HG03558 (cell line): ENCODE measurements at regions not wholly inside any gene's neighbourhood (a gene's known extent, or its start where the extent isn't known, plus 50 kb on each side); places are given as distances from the start of the nearest gene placed in this dataset.
"Not testable (repeated sequence)": the region's sequence is repeated elsewhere in the genome, so short reads cannot be mapped to it uniquely, and the experiment has no call there.

Experiments used
- ATAC-seq: cut with Tn5 transposase; IDR thresholded peaks from one replicate; pipeline ENCODE4 v1.9.1; 2021; ENCODE audit warnings: moderate number of reproducible peaks; ENCODE audit not compliant: unreplicated experiment; ENCODE audit errors: extremely low read depth

- no peak for ATAC-seq
Observed at GRCh38 chr2:39487398-39488250, 50.5 kb upstream of the MAP4K3 start.

GRCh38 chr2:39488450-39488849 is 51.4 kb upstream of the MAP4K3 start:
- ATAC-seq: no peak

GRCh38 chr2:39490586-39490985 is 53.5 kb upstream of the MAP4K3 start:
- ATAC-seq: no peak

GRCh38 chr2:39491653-39492052 is 54.6 kb upstream of the MAP4K3 start:
- no peak for ATAC-seq

GRCh38 chr2:39492095-39492590 is 55.1 kb upstream of the MAP4K3 start:
- peak; percentile 97 for ATAC-seq

GRCh38 chr2:39492716-39493115 is 55.6 kb upstream of the MAP4K3 start:
- no peak for ATAC-seq

- ATAC-seq: peak; percentile 24
Observed at GRCh38 chr2:39494784-39495251, 57.7 kb upstream of the MAP4K3 start.

GRCh38 chr2:39497082-39497801 is 60.2 kb upstream of the MAP4K3 start:
- ATAC-seq: no peak

- not testable (repeated sequence) for ATAC-seq
Observed at GRCh38 chr2:39498176-39498575, 61.1 kb upstream of the MAP4K3 start.

GRCh38 chr2:39498786-39499185 is 61.7 kb upstream of the MAP4K3 start:
- no peak for ATAC-seq

- no peak for ATAC-seq
Observed at GRCh38 chr2:39499336-39499735, 62.3 kb upstream of the MAP4K3 start.

GRCh38 chr2:39501412-39501811 is 64.3 kb upstream of the MAP4K3 start:
- no peak for ATAC-seq

GRCh38 chr2:39503277-39503676 is 66.2 kb upstream of the MAP4K3 start:
- no peak for ATAC-seq

GRCh38 chr2:39504790-39505335 is 67.8 kb upstream of the MAP4K3 start:
- ATAC-seq: no peak

- no peak for ATAC-seq
Observed at GRCh38 chr2:39506215-39506614, 69.1 kb upstream of the MAP4K3 start.

- ATAC-seq: no peak
Observed at GRCh38 chr2:39508198-39508597, 71.1 kb upstream of the MAP4K3 start.

- ATAC-seq: no peak
Observed at GRCh38 chr2:39510140-39510539, 73.1 kb upstream of the MAP4K3 start.

GRCh38 chr2:39511219-39511604 is 74.1 kb upstream of the MAP4K3 start:
- no peak for ATAC-seq

- ATAC-seq: no peak
Observed at GRCh38 chr2:39511605-39512433, 74.7 kb upstream of the MAP4K3 start.

- no peak for ATAC-seq
Observed at GRCh38 chr2:39512434-39512935, 75.4 kb upstream of the MAP4K3 start.
